ENCODE measurements at regions not wholly inside any gene's neighbourhood (a gene's known extent, or its start where the extent isn't known, plus 50 kb on each side); places are given as distances from the start of the nearest gene placed in this dataset.

- DNase-seq (ENCODE audit: low read depth, low spot score), result no peak
- H3K27me3 ChIP-seq (ENCODE audit: control insufficient read depth, extremely low read depth, insufficient read depth, low read length), result no peaks in the 10 kb centered on the region
- no peak overlapping the region for H3K4me3 ChIP-seq (ENCODE audit: control insufficient read depth in 2 of 3, extremely low read depth in 1 of 3, insufficient read depth in 2 of 3, low read depth in 1 of 3, low read length in 3 of 3)
- TF ChIP-seq EZH2 (IDR thresholded peaks at IDR 0.05; ENCODE audit: low read length), result no peak
- TF ChIP-seq, protein P1, sequence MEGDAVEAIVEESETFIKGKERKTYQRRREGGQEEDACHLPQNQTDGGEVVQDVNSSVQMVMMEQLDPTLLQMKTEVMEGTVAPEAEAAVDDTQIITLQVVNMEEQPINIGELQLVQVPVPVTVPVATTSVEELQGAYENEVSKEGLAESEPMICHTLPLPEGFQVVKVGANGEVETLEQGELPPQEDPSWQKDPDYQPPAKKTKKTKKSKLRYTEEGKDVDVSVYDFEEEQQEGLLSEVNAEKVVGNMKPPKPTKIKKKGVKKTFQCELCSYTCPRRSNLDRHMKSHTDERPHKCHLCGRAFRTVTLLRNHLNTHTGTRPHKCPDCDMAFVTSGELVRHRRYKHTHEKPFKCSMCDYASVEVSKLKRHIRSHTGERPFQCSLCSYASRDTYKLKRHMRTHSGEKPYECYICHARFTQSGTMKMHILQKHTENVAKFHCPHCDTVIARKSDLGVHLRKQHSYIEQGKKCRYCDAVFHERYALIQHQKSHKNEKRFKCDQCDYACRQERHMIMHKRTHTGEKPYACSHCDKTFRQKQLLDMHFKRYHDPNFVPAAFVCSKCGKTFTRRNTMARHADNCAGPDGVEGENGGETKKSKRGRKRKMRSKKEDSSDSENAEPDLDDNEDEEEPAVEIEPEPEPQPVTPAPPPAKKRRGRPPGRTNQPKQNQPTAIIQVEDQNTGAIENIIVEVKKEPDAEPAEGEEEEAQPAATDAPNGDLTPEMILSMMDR (optimal IDR thresholded peaks at IDR 0.05 in 1 of 3, IDR thresholded peaks at IDR 0.05 in 1 of 3, conservative IDR thresholded peaks at IDR 0.05 in 1 of 3; ENCODE audit: extremely low read depth in 1 of 3, insufficient read depth in 2 of 3, low read length in 3 of 3), result no peak
- no peaks in the 10 kb centered on the region for H4K20me1 ChIP-seq (ENCODE audit: control insufficient read depth, extremely low read depth, insufficient read depth, low read length)
- H3K4me2 ChIP-seq (ENCODE audit: control insufficient read depth, extremely low read depth, insufficient read depth, low read depth, low read length), result no peak overlapping the region
- dilution Hi-C loops (cut with MboI; ENCODE audit: extremely low pct_ligation_motif_present, low sequenced_read_pairs), result no loop called here
- no peak overlapping the region for H2AFZ ChIP-seq (ENCODE audit: control insufficient read depth, low read length)
- no peaks in the 10 kb centered on the region for H3K79me2 ChIP-seq (ENCODE audit: control insufficient read depth, insufficient read depth, low read length)
- no peaks in the 10 kb centered on the region for H3K9me3 ChIP-seq (ENCODE audit: control insufficient read depth, low read depth, low read length)
- no peak overlapping the region for H3K27ac ChIP-seq (ENCODE audit: control insufficient read depth, insufficient read depth, low read length)
- H3K9ac ChIP-seq (ENCODE audit: control insufficient read depth, extremely low read depth, insufficient read depth, low read length), result no peak overlapping the region
- H3K9me1 ChIP-seq (ENCODE audit: control insufficient read depth, extremely low read depth, insufficient read depth, low read length), result no peaks in the 10 kb centered on the region
- H3K36me3 ChIP-seq (ENCODE audit: control insufficient read depth in 2 of 2, extremely low read depth in 1 of 2, insufficient read depth in 2 of 2, low read length in 2 of 2), result no peaks in the 10 kb centered on the region
- H3K4me1 ChIP-seq (ENCODE audit: control insufficient read depth, extremely low read depth, insufficient read depth, low read length), result no peaks in the 10 kb centered on the region
- no peak for FAIRE-seq
These were observed 855.6 kb downstream of the TBC1D32 start for GRCh38 chr6:120478650-120479049.

- no peak for TF ChIP-seq EZH2 (IDR thresholded peaks at IDR 0.05; ENCODE audit: low read length)
- TF ChIP-seq, protein P1 (optimal IDR thresholded peaks at IDR 0.05 in 1 of 3, IDR thresholded peaks at IDR 0.05 in 1 of 3, conservative IDR thresholded peaks at IDR 0.05 in 1 of 3; ENCODE audit: extremely low read depth in 1 of 3, insufficient read depth in 2 of 3, low read length in 3 of 3), result no peak
- H3K9me3 ChIP-seq (ENCODE audit: control insufficient read depth, low read depth, low read length), result no peaks in the 10 kb centered on the region
- no peaks in the 10 kb centered on the region for H3K27me3 ChIP-seq (ENCODE audit: control insufficient read depth, extremely low read depth, insufficient read depth, low read length)
- FAIRE-seq, result no peak
- no peak for DNase-seq (ENCODE audit: low read depth, low spot score)
- dilution Hi-C loops (cut with MboI; ENCODE audit: extremely low pct_ligation_motif_present, low sequenced_read_pairs), result no loop called here
- H4K20me1 ChIP-seq (ENCODE audit: control insufficient read depth, extremely low read depth, insufficient read depth, low read length), result no peaks in the 10 kb centered on the region
- H2AFZ ChIP-seq (ENCODE audit: control insufficient read depth, low read length), result no peak overlapping the region
- H3K4me3 ChIP-seq (ENCODE audit: control insufficient read depth in 2 of 3, extremely low read depth in 1 of 3, insufficient read depth in 2 of 3, low read depth in 1 of 3, low read length in 3 of 3), result no peak overlapping the region
- H3K9ac ChIP-seq (ENCODE audit: control insufficient read depth, extremely low read depth, insufficient read depth, low read length), result no peak overlapping the region
- H3K27ac ChIP-seq (ENCODE audit: control insufficient read depth, insufficient read depth, low read length), result no peak overlapping the region
- H3K9me1 ChIP-seq (ENCODE audit: control insufficient read depth, extremely low read depth, insufficient read depth, low read length), result no peaks in the 10 kb centered on the region
- H3K36me3 ChIP-seq (ENCODE audit: control insufficient read depth in 2 of 2, extremely low read depth in 1 of 2, insufficient read depth in 2 of 2, low read length in 2 of 2), result no peaks in the 10 kb centered on the region
- H3K79me2 ChIP-seq (ENCODE audit: control insufficient read depth, insufficient read depth, low read length), result no peaks in the 10 kb centered on the region
- H3K4me1 ChIP-seq (ENCODE audit: control insufficient read depth, extremely low read depth, insufficient read depth, low read length), result no peaks in the 10 kb centered on the region
- no peak overlapping the region for H3K4me2 ChIP-seq (ENCODE audit: control insufficient read depth, extremely low read depth, insufficient read depth, low read depth, low read length)
These were observed 860.5 kb downstream of the TBC1D32 start for GRCh38 chr6:120473804-120474203.

Measured in keratinocyte (primary cell).